ENCODE measurements at regions not wholly inside any gene's neighbourhood (a gene's known extent, or its start where the extent isn't known, plus 50 kb on each side); places are given as distances from the start of the nearest gene placed in this dataset.

DNA sequence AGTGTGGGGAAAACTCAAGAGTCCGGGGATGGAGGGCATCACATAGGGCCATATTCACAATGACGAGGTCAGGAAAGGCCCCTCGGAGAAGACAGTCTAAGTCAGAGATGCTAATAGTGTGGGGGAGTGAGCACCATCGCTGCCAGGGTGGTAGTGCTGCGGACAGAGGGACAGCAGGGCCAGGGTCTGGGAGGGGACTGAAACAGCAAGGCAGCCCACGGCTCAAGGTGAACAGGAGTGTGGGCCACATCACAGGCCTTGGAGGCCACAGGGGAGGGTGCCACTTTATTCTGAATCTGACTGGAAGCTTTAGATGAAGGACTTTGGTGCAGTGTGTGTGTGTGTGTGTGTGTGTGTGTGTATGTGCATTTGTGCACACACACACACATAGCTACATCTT is 130.9 kb upstream of the GLI2 start:
- TF ChIP-seq, protein P1, sequence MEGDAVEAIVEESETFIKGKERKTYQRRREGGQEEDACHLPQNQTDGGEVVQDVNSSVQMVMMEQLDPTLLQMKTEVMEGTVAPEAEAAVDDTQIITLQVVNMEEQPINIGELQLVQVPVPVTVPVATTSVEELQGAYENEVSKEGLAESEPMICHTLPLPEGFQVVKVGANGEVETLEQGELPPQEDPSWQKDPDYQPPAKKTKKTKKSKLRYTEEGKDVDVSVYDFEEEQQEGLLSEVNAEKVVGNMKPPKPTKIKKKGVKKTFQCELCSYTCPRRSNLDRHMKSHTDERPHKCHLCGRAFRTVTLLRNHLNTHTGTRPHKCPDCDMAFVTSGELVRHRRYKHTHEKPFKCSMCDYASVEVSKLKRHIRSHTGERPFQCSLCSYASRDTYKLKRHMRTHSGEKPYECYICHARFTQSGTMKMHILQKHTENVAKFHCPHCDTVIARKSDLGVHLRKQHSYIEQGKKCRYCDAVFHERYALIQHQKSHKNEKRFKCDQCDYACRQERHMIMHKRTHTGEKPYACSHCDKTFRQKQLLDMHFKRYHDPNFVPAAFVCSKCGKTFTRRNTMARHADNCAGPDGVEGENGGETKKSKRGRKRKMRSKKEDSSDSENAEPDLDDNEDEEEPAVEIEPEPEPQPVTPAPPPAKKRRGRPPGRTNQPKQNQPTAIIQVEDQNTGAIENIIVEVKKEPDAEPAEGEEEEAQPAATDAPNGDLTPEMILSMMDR (conservative IDR thresholded peaks at IDR 0.05; ENCODE audit: low read depth, low read length): no peak
- H3K4me3 ChIP-seq (ENCODE audit: low read length): no peak overlapping the region
- no peak for DNase-seq (ENCODE audit: low read depth)

- H3K4me3 ChIP-seq (ENCODE audit: low read length): no peak overlapping the region
- no peak for DNase-seq (ENCODE audit: low read depth)
- TF ChIP-seq, protein P1 (conservative IDR thresholded peaks at IDR 0.05; ENCODE audit: low read depth, low read length): no peak
Observed at GRCh38 chr2:120605231-120605935, 130.3 kb upstream of the GLI2 start.

DNA sequence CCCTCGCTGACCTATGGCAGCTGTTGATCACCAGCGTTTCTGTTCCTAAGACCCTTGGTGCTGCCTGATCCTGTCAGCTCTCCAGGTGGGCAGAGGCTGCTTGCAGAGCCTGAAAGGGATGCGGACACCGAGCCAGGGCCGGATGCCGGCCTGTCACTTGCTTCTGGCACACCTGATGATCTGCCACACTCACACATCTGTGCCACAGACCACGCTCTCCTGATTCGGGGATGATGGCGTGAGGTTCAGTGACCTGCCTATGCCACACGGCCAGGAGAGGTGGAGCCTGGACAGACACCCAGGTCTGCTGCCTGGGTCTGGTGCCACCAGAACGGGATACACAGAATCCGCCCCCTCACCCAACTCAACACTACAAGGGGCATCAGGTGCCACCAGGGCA is 129.4 kb upstream of the GLI2 start:
- no peak overlapping the region for H3K4me3 ChIP-seq (ENCODE audit: low read length)
- TF ChIP-seq, protein P1 (conservative IDR thresholded peaks at IDR 0.05; ENCODE audit: low read depth, low read length): no peak
- DNase-seq (ENCODE audit: low read depth): no peak

- DNase-seq (ENCODE audit: low read depth): no peak
- TF ChIP-seq, protein P1 (conservative IDR thresholded peaks at IDR 0.05; ENCODE audit: low read depth, low read length): no peak
- H3K4me3 ChIP-seq (ENCODE audit: low read length): no peak overlapping the region
Observed at GRCh38 chr2:120606931-120607330, 128.7 kb upstream of the GLI2 start.

DNA sequence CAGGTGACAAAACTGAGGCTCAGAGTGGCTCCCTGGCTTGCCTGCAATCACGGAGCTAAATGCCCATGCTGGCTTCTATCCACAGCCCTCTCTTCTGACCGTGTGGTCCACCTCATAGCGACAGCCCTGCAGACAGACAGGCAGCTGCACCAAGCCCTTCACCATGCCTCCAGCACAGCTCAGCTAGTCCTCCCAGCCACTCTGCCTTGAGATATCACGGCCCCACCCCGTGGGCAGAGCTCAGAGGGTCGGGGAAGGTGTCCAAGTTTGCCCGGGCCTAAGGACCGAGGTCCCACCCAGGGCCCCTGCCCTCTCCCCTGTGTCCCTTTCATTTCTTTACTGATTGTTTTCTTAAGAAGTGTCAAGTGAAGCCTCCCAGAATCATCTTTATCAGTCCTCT is 128.2 kb upstream of the GLI2 start:
- TF ChIP-seq, protein P1 (conservative IDR thresholded peaks at IDR 0.05; ENCODE audit: low read depth, low read length): no peak
- no peak for DNase-seq (ENCODE audit: low read depth)
- H3K4me3 ChIP-seq (ENCODE audit: low read length): no peak overlapping the region

- no peak overlapping the region for H3K4me3 ChIP-seq (ENCODE audit: low read length)
- no peak for DNase-seq (ENCODE audit: low read depth)
- TF ChIP-seq, protein P1 (conservative IDR thresholded peaks at IDR 0.05; ENCODE audit: low read depth, low read length): no peak
Observed at GRCh38 chr2:120607996-120608395, 127.7 kb upstream of the GLI2 start.

- no peak for DNase-seq (ENCODE audit: low read depth)
- H3K4me3 ChIP-seq (ENCODE audit: low read length): no peak overlapping the region
- TF ChIP-seq, protein P1 (conservative IDR thresholded peaks at IDR 0.05; ENCODE audit: low read depth, low read length): no peak
Observed at GRCh38 chr2:120609826-120610395, 125.8 kb upstream of the GLI2 start.
